ENCODE measurements at regions not wholly inside any gene's neighbourhood (a gene's known extent, or its start where the extent isn't known, plus 50 kb on each side); places are given as distances from the start of the nearest gene placed in this dataset.
"Not testable (repeated sequence)": the region's sequence is repeated elsewhere in the genome, so short reads cannot be mapped to it uniquely, and the experiment has no call there.

DNA sequence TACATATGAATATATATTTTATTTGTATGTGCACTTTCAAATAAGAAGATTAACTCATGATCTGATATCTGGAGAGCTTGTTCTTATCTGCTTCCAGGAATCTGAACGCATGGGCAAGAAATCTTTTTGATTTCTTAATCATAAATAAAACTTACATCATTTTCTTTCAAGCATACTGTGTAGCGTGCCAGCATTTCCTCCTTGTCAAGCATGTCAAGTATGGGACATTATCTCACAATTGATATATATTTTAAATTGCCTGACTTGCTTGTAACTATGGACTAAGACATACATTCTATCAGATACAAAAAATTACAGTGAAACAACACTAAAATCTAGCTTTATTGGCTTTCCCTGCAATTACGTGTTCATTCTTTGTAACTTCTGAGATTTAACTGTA is 1128.2 kb downstream of the PLA2G4A start:
- DNase-seq (ENCODE audit: low spot score), result no peak

DNA sequence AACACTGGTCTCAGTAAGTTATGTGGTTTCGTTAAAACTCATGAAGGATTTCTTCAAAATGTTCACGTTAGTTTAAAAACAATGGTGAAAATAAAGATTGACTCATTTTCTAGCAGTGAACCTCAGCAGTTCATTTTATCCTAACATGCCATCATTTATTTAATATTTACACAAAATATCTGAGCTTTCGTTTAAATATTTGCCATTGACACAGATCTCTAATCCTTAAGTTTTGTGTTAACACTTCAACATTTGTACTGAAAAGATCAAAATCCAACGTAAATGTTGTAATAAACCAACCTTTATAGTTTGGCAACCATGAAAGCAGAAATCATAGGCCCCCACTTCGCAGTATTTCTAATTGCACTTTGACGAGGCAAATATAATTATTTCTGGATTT is 1129.5 kb downstream of the PLA2G4A start:
- DNase-seq (ENCODE audit: low spot score), result no peak

DNA sequence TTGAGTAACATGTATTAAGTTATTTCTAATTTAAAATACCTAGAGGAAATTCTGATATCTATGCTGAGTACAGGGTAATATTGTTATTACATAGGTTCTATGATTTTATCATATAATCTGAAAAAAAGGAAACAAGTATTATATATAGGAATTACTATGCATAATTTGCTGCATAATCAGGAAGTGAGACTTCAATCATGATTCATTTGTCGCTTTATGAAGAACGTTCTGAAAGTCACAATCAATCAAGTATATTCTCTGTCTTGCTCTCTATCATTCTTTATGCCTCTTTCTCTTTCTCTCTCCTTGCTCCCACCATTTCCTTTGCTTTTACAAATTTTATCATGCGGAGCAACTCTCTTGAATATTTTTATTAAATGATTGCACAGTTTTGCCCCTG is 1130.3 kb downstream of the PLA2G4A start:
- no peak for DNase-seq (ENCODE audit: low spot score)

DNA sequence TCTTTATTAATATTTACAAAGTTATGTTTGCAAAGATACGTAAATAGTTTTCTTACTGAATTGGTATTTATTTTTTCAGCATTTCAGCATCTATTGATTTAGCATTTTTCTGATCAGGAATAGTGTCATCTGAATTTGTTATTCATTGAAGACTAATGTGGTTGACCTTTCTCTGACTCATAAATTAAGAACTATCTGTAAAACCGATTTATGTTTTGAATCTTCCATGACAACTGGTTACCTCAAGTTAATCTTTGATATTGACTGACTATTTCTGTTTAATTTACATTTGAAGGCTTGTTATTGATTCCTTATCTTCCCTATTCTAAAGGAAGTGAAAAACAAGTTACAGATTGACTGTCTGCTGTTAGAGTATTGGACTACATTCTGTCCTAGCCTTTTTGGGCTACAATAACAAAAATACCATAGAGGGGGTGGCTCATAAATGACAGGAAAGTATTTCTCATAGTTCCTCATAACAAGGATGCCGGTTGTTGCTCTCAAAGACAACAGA is 1131.4 kb downstream of the PLA2G4A start:
- no peak for DNase-seq (ENCODE audit: low spot score)

DNA sequence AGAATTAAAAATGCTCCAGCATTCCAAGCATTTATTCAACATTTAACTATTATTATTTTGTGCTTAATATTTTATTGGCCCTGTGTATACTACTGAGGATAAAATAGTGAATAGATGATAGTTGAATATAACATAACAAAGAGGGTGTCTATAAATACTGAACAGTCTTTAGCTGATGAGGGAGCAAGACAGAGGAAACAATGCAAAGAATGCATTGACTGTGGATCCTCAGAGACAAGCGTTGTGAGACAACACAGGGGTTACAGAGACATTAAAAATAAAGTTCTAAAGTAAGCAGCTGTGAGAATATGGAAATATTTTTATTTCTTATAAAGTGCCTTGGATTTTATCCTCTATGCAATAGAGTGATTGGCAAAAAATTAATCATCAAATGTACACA is 1133.1 kb downstream of the PLA2G4A start:
- DNase-seq (ENCODE audit: low spot score), result no peak

DNA sequence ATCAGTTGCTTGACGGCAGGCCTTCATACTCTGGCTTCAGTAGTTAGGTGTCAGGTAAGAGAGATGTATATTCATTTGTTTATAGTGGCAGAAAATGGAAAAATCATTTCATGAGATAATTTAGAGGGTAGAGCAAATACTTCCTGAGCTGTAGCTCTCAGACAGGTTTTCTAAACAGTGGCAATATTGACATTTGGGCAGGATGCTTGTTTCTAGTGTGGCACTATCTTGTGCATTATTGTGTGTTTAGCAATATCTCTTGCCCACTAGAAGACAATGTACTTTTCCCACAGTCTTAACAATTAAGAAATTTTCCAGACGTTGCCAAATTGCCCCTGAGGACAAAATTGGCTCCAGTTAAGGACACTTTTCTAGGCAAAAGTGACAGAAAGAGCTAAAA is 1143.1 kb downstream of the PLA2G4A start:
- DNase-seq (ENCODE audit: low spot score), result no peak

DNA sequence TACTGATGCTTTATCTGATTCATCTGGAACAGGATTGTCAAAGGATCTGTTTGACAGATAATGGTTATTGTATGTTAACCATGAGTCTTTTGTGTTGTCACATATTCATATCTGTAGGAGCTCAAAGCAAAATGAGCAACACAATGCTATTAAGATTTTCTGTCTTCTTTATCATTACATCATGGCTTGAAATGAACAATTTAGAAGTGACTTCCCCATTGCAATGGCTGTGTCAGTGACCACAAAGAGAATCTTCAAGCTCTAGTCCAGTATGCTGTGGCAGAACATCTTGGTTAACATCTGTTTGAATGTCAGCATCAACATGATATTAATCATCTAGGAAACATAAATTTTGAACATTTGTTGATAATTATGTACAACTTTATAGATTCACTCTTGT is 1148.5 kb downstream of the PLA2G4A start:
- DNase-seq (ENCODE audit: low spot score), result no peak

DNA sequence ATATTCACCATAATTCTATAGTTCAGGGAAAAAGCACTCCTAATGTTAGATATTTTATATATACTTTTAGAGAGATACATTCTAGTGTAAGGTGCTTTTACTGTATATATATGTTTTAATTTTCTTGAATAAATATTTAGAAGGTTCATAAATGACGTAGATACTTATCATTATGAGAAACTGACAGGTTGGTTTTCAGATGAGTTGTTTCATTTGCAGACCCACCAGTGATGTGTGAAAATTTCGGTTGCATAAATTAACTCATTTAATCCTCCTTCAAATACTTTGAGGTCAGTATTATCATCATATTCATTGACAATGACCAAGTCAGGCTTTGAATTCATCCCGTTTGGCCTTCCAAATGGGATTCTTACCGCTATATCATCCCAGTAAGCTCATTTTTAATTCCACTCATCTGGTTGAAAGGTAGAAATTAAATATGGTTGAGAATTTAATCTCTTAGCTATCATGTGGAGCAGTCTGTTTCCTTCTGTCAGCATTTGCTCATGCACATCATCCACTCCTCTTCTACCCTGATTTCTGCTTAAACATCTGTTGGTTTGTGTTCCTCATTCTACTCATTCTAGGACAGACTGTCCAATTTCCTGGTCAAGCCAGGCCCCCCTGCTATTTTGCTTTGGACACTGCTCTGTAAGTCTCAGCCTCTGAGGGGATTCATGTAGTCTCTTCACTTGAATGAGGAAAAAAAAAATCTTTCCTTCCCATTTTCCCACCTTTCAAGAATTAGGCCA is 1156.6 kb downstream of the PLA2G4A start:
- no peak for DNase-seq (ENCODE audit: low spot score)

DNA sequence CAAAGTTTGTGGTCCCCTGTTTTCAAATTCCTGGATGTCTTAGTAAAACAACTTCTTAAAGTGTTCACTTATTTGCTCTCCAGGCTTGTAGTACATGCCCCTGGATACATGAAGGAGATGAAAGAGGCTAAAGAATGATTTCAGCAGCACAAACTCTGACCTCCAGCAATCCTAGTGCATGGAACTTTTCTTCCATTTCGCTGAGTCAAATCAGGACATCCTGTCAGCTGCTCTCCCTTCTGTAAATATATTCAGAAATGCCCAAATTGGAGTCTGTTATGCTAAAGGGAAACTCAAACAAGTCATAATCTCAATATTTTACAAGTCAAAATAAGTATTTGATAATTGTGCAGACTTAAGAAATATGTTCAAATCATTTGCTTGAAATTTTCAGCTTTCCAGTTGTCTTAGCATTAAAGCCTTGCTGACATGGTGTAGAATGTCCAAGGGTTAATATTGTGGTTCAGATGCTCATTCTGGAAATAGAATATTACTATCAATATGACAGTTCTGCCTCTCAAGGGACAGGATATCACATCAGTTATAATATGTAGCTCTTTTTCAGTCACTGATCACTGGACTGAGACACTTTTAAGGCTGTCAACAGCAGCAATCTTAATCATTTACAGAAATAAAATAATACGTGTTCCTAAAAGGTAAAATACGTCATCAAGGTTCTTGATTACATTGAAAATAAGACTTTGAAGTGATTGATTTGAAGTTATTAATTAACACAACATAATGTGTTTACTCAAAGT is 1157.3 kb downstream of the PLA2G4A start:
- DNase-seq (ENCODE audit: low spot score), result no peak

DNA sequence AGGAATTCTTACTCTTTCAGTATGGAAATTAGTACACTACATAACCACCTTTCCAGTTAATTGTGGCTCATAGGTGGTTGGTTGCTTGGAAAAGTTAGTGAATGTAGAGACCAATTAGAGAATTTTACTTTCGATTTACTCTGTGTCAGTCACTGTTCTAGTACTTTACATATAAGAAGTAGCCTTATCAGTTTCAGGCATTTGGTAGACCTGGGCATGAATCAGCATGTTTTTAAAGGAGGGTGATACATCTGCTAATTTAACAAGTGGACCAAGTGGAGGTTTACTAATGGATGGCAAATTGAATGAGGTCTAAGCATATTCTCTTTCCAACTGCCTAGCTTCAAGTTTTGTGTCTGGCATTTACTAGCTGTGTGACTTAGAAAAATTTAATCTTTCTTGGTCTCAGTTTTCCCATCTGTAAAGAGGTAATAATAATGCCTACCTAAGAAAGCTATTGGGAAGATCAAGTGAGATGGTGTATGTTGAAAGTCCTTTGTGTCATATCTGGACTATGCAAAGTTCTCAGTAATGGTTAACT is 1158.6 kb downstream of the PLA2G4A start:
- DNase-seq (ENCODE audit: low spot score), result no peak

DNA sequence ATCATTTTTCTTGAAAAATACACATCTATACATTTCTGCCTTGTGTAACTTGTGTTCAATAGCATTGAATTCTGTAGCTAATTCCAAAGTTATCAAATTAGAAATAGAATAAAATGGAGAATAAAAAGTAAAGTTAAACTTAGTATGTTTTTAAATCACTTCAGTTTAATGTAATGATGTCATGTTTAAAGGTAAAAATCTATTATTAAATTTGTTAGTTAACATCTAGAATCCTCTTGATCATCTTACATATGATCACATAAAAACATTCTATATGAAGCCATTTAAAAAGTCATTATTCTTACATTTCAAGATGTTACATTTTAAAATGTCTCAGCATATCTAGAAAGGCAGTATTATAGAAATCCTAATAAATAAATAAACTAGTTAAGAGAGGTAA is 1163.2 kb downstream of the PLA2G4A start:
- DNase-seq (ENCODE audit: low spot score), result no peak

DNA sequence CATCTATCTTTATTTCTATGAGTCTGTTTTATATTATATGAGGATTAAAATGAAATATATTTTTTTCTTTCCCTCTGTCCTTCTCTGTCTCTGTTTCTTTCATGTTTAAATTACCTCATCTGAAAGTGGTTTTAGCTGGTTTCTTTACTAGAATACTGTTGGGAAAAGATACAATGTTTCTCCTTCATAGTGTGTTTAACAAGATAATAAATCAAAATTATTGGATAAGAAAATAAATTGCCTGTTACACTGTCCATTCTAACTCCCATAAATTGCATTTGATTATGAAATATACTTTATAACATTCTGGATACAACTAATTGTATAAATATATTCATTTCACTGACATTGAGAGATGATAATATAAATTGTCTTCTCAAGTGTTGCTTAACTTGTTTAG is 1168.0 kb downstream of the PLA2G4A start:
- DNase-seq (ENCODE audit: low spot score), result no peak

DNA sequence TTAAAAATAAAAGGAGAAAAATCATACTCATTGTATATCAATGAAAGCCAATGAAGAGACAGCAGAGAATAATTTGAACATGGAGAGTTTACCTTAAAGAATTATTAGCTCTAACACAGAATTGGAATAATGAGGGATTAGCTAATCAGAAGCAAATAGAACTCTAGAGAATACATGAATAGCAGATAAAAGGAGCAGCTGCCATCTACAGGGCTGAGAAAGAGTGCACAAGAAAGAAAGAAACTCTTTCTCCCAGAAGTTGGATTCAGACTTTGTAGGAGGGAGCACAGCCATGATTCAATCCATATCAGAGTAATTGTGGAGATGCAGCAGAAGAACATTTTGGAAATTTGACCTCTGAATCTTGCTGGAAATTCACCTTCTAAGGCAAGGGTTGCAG is 1171.2 kb downstream of the PLA2G4A start:
- no peak for DNase-seq (ENCODE audit: low spot score)

DNA sequence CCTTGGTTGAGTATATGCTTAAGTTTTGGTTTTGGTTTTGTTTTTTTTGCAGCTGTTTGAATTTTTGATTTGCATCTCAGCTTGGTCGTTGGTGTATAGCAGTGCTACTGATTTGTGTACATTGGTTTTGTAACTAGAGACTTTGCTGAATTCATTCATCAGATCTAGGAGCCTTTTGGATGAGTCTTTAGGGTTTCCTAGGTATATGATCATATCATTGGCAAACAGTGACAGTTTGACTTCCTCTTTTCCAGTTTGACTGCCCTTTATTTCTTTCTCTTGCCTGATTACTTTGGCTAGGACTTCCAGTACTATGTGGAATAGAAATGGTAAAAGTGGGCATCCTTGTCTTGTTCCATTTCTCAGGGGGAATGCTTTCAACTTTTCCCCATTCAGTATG is 1174.9 kb downstream of the PLA2G4A start:
- not testable (repeated sequence) for DNase-seq (ENCODE audit: low spot score)

DNA sequence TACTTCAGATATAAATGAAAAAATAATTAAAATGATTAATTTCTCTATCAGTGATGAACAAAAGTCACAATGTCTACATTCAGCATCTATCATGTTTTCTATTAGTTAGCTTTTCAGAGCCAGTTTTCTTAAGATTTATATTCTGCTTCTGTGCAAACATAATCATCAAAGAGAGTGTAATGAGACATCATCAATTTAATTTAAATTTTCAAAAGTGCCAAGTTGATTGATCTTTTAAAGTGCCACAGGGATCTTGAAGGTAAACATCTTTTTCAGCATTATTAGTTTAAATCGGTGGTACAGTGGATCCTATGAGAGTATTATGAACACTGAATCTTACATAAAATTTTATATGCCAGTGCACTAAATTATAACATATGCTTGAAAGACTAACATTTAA is 1176.1 kb downstream of the PLA2G4A start:
- no peak for DNase-seq (ENCODE audit: low spot score)

DNA sequence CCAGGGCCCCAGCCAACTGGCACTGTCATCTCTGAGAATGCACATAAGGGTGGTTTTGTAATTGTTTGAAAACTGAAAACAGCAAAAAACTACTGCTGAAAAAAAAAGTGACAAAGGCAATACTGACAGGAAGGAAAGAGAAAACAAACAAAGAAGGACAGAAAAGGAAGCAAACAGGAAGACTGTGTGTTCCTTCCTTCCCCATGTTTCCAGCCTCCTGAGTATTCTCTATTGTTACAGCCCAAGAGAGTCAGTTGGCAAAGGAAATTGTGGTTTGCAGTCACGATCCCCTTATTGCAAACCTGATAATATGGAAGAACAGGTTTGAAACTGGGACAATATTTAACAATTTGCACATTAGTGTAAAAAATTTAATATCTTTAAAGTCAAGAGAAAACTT is 1177.6 kb downstream of the PLA2G4A start:
- DNase-seq (ENCODE audit: low spot score), result no peak

DNA sequence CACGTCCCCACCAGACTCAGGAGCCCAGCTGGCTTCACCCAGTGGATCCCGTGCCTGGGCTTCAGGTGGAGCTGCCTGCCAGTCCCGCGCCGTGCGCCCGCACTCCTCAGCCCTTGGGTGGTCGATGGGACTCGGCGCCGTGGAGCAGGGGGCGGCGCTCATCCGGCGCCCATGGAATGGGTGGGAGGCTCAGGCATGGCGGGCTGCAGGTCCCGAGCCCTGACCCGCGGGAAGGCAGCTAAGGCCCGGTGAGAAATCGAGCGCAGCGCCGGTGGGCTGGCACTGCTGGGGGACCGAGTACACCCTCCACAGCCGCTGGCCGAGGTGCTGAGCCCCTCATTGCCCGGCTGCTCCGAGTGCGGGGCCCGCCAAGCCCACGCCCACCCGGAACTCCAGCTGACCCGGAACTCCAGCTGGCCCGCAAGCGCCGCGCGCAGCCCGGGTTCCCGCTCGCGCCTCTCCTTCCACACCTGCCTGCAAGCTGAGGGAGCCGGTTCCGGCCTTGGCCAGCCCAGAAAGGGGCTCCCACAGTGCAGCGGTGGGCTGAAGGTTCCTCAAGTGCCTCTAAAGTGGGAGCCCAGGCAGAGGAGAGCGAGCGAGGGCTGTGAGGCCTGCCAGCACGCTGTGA is 1184.6 kb downstream of the PLA2G4A start:
- DNase-seq (ENCODE audit: low spot score), result not testable (repeated sequence)

DNA sequence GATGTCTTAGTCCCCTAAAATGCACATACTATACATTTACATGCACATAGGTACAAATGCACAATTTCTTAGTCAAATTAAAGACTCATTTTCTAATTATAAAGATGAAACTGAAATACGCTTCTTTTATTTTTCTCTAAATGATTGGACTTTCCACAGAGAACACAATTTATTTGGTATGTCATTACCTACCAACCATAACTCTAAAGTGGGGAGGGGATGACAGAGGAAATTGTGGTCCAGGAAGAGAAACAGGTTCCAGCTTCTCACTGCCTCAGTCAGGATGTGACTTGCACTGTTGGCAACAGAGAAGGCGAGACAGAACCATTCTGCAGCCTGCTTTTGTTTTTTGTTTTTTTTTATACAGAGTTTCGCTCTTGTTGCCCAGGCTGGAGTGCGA is 1189.2 kb downstream of the PLA2G4A start:
- no peak for DNase-seq (ENCODE audit: low spot score)

DNA sequence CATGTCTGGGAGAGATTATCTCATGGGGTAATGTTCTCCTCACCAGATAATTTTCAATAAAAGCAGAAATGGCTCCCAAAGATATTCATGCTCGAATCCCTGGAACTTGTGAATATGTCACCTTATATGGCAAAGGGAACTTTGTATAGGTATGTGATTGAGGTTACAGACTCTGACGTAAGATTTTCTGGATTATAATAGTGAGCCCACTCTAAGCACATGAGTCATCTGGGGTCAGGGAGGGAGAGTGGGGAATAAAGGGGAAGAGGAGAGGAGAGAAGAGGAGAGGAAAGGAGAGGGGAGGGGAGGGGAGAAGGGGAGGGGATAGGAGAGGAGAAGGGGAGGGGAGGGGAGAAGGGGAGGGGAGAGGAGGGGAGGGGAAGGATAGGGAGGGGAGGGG is 1193.9 kb downstream of the PLA2G4A start:
- peak; percentile 53 for DNase-seq (ENCODE audit: low spot score)

DNA sequence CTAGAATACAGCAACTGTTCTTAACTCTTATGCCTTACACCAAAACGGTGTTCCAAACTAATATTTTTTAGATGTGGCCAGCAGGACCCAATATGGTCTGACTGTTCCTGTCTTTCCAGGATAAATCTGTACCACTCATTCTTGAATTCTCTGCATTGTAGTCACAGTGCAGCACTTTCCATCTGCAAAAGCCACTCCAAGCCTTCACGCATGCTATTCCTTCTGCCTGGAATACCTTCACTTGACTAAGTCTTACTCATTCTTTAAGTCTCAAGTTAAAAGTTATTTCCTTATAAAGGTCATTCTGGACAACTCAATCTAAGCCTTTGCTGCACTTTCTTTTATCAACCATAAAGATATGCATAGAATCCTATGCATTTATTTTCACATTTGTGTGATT is 1194.5 kb downstream of the PLA2G4A start:
- no peak for DNase-seq (ENCODE audit: low spot score)

DNA sequence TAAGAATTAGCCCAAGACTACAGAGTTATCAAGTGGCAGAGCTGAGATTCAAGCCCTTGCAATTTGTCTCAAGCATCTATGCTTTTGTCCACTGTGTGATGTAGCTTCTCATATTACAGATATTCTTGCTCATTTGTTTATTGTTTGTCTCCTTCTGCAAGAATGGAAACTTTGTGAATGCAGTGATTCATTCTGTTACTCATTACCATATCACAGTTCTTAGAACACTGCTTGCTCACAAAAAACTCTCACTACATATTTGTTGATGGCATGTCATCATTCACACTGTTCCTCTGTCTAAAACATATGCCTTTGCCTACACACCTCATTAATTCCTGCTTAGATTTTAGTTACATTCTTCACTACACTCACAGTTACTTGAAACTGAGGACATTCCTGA is 1198.9 kb downstream of the PLA2G4A start:
- DNase-seq (ENCODE audit: low spot score), result peak; percentile 88

DNA sequence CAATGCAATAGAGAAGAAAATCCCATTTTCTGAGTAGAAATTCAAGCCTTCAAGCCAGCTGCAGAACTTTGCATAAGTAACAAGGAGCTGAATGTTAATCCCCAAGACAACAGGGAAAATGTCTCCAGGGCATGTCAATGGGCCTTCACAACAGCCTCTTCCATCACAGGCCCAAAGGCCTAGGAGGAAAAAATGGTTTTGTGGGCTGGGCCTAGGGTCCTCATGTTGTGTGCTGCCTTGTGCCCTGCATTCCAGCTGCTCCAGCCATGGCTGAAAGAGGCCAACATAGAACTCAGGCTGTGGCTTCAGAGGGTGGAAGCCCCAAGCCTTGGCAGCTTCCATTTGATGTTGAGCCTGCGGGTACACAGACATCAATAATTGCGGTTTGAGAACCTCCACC is 1208.8 kb downstream of the PLA2G4A start:
- DNase-seq (ENCODE audit: low spot score), result not testable (repeated sequence)

Measured in H4 (cell line).